ENCODE measurements at regions not wholly inside any gene's neighbourhood (a gene's known extent, or its start where the extent isn't known, plus 50 kb on each side); places are given as distances from the start of the nearest gene placed in this dataset.

- no peak overlapping the region for H3K27ac ChIP-seq
- ATAC-seq: no peak
- DNase-seq: no peak
- no peak for TF ChIP-seq CTCF (IDR thresholded peaks at IDR 0.05)
- H3K9me3 ChIP-seq: no peaks in the 10 kb centered on the region
- no peak overlapping the region for H3K4me3 ChIP-seq
- H3K36me3 ChIP-seq: no peaks in the 10 kb centered on the region
- H3K27me3 ChIP-seq: no peaks in the 10 kb centered on the region
- no peaks in the 10 kb centered on the region for H3K4me1 ChIP-seq
- intact Hi-C loops (cut with DNase I): no loop called here
These were observed 720.2 kb upstream of the TYRP1 start for GRCh38 chr9:11973011-11973410.

GRCh38 chr9:11973511-11973910 is 719.7 kb upstream of the TYRP1 start:
- Histone ChIP-seq H3K4me3 (no peak overlapping the region), H3K27me3 (no peaks in the 10 kb centered on the region), H3K4me1 (no peaks in the 10 kb centered on the region), H3K9me3 (no peaks in the 10 kb centered on the region), H3K36me3 (no peaks in the 10 kb centered on the region), H3K27ac (no peak overlapping the region)
- intact Hi-C loops (cut with DNase I): no loop called here
- no peak for TF ChIP-seq CTCF (IDR thresholded peaks at IDR 0.05)
- no peak for DNase-seq
- no peak for ATAC-seq

- no peak for TF ChIP-seq CTCF (IDR thresholded peaks at IDR 0.05)
- Histone ChIP-seq H3K27ac (no peak overlapping the region), H3K9me3 (peaks cover 0 to 6% of the 10 kb centered on the region in 2 donors), H3K4me3 (no peak overlapping the region), H3K27me3 (no peaks in the 10 kb centered on the region), H3K4me1 (no peaks in the 10 kb centered on the region), H3K36me3 (no peaks in the 10 kb centered on the region)
- no peak for ATAC-seq
- intact Hi-C loops (cut with DNase I): no loop called here
- DNase-seq: no peak
These were observed 700.3 kb upstream of the TYRP1 start for GRCh38 chr9:11992866-11993265.

GRCh38 chr9:12014488-12014887 is 678.7 kb upstream of the TYRP1 start:
- no peak for DNase-seq
- H3K4me3 ChIP-seq: no peak overlapping the region
- no peak for TF ChIP-seq CTCF (IDR thresholded peaks at IDR 0.05)
- no peaks in the 10 kb centered on the region for H3K4me1 ChIP-seq
- no peaks in the 10 kb centered on the region for H3K36me3 ChIP-seq
- peaks cover 0 to 50% of the 10 kb centered on the region in 2 donors for H3K9me3 ChIP-seq
- ATAC-seq: no peak
- no peaks in the 10 kb centered on the region for H3K27me3 ChIP-seq
- no peak overlapping the region for H3K27ac ChIP-seq
- intact Hi-C loops (cut with DNase I): loop anchor here in 1 of 2 donors (10.0 kb wide), 1 partner anchor 60 kb away; no protein-coding TSS in a partner anchor

GRCh38 chr9:12054235-12054634 is 639.0 kb upstream of the TYRP1 start:
- H3K36me3 ChIP-seq: no peaks in the 10 kb centered on the region
- no peak for TF ChIP-seq CTCF (IDR thresholded peaks at IDR 0.05)
- H3K4me1 ChIP-seq: no peaks in the 10 kb centered on the region
- no peak overlapping the region for H3K27ac ChIP-seq
- intact Hi-C loops (cut with DNase I): no loop called here
- H3K27me3 ChIP-seq: no peaks in the 10 kb centered on the region
- no peak for ATAC-seq
- peaks cover 0 to 23% of the 10 kb centered on the region in 2 donors for H3K9me3 ChIP-seq
- no peak overlapping the region for H3K4me3 ChIP-seq
- no peak for DNase-seq

Data from left lung (tissue), 4 donors.